CD4-positive, alpha-beta T cell treated with Interleukin-15 for 4 hours (primary cell): ENCODE measurements at regions not wholly inside any gene's neighbourhood (a gene's known extent, or its start where the extent isn't known, plus 50 kb on each side); places are given as distances from the start of the nearest gene placed in this dataset.

ENCODE experiments used
- DNase-seq: peaks from one replicate; pipeline ENCODE4 v3.0.0-alpha.2; 2020; ENCODE audit warnings: low spot score

GRCh38 chr4:22949161-22949855, 256.6 kb downstream of the GBA3 start:
- DNase-seq = no peak

- DNase-seq = no peak
Measured at GRCh38 chr4:22947851-22948250, 255.1 kb downstream of the GBA3 start.

DNA sequence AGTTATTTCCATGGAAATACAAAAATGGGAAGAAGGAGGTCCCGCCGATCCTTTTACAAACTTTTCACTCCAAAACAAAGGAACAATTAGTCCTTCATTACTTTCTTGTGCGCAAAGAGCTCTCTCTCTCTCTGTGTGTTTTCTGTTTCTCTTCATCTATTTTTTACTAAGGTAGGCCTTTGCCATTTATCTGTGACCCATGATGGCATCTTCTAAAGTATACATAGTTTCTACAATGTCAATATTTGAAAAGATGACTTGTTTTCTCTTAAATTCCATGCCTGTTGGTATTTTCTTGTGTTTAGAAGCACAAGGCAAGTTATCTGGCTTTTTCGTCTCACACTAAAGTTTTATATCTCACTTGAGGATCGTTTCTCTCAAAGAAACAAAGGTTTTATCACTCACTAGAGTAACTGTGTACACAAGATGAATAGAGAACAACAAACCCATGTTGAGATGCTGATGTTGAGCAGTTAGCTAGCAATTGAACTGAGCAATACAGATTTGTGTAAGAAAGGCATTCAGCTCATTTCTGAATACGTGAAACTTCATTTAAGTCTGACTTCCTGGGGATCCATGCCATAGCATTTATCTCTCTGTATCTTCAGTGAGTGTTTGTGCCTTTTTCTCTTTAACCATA, 250.3 kb downstream of the GBA3 start:
- DNase-seq = no peak

- no peak for DNase-seq
Measured at GRCh38 chr4:22941688-22942375, 249.1 kb downstream of the GBA3 start.

GRCh38 chr4:22932326-22932725, 239.6 kb downstream of the GBA3 start:
- DNase-seq = no peak

DNA sequence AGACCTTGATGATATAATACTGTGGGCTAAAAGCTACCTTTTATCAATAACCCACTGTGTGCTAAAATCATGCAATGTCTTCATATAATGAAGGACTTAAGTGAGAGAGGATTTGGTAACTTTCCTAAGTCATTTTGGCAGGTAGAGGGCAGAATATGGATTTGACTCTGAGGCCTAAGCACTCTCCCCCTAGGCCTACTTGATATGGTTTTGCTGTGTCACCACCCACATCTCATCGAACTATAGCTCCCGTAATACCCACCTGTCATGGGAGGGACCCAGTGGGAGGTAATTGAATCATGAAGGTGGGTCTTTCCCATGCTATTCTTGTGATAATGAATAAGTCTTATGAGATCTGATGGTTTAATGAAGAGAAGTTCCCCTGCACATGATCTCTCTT, 229.7 kb downstream of the GBA3 start:
- DNase-seq = no peak

DNA sequence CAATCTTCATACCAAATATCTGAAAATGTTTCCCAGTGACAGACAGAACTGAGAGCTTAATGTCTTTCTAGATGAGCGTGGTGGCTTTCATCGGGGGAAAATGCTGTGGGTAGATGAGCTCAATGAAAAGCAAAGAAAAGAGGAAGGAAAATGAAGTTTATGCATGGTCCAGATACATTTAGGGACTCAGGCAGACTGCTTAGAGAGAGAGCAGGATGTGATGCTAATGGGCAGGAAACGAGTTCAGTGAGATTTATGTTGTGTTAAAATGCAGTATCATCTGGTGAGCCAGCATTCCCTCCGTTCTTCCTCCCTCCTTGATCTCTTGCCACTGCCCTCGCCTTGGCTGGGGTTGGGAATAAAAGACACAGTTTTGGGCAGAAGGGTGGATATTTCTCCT, 229.2 kb downstream of the GBA3 start:
- DNase-seq = no peak

GRCh38 chr4:22911285-22911684, 218.5 kb downstream of the GBA3 start:
- no peak for DNase-seq

GRCh38 chr4:22910200-22910599, 217.5 kb downstream of the GBA3 start:
- no peak for DNase-seq

- no peak for DNase-seq
Measured at GRCh38 chr4:22906045-22906444, 213.3 kb downstream of the GBA3 start.

GRCh38 chr4:22903913-22904312, 211.2 kb downstream of the GBA3 start:
- DNase-seq = no peak

GRCh38 chr4:22901631-22902030, 208.9 kb downstream of the GBA3 start:
- DNase-seq = no peak

DNA sequence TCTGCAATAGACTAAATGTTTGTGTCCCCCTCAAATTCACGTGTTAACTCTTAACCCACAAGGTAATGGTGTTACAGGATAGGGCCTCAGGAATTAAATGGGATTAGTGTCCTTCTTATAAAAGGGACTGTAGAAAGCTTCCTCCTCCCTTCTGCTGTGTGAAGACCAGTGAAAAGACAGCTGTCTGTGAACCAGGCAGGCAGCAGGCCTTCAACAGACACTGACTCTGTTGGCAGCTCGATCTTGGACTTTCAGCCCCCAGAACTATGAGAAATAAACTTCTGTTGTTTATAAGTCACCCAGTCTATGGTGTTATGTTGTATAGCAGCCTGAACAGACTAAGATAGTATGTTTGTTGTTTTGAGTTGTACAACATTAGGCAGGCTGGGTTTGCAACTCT, 208.1 kb downstream of the GBA3 start:
- DNase-seq = no peak

DNA sequence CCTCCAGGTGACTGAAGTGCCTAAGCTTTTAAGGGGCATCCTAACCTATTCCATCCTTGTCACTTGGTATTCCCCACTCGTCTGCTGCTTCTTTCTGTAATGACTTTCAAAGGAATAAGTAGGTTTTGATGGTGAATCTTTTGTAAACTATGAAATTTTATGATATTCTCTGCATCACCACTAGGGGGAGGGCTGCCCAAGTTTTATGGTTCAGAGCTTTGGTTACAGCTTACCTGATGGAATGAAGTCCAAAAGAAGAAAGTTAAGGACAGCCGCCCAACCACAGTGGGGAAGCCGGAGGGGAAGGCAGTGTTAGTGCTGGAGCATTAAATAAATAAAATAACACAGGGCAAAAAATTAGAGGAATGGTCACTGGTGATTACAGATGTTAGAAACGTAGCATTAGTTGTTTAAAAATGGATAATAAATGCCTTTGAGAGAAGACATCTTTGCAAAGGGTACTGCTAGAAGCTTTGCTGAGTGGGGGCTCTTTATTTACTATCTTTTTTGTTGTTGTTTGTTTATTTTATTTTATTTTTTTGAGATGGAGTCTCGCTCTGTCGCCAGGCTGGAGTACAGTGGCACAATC, 204.9 kb downstream of the GBA3 start:
- peak; percentile 1 for DNase-seq

GRCh38 chr4:22895482-22895881, 202.7 kb downstream of the GBA3 start:
- DNase-seq = no peak

GRCh38 chr4:22884157-22884556, 191.4 kb downstream of the GBA3 start:
- DNase-seq = no peak

DNA sequence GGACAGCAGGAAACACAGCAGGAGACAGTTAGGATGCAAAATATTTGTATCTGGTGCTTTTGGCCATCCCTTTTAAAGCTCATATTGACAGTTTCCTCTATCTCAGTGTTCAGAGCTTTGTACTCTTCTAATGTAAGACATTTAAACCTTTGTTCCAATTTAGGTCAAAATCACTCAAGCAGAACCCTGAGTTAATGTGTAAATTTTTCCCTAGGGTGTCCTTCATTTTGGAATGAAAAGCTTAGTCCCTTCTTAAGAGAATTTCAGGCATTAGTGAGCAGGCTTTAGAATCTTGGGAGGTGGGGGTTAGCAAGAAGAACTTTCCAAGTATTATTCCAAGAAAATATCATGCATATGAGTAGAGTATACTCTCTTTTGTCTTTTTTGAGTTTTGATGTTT, 188.7 kb downstream of the GBA3 start:
- DNase-seq = no peak

DNA sequence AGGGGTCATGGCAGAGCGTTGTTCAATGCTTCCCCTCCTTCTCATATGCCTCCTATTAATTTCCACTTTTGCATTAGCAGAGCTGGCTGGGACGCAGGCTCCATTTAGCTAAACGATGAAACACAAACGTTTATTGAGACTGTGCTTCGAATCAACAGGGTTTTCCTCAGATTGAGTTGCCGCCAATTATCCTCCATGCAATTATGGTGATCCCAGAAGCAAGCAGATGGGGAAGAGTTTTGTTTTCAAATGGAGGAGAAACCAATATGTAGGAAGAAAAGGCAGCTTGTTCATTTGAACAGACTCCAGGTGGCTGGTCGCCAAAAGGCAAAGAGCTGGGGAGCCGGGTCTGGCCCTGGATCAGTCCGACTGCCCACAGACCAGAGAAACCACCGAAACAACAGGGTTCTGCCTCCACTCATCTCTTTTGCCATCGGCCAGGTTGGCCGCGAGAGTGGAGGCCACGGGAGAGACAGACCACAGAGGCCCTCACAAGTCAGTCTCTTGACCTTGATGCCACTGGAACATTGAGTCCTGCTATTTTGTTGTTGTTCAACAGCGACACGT, 184.8 kb downstream of the GBA3 start:
- no peak for DNase-seq

GRCh38 chr4:22876270-22876669, 183.5 kb downstream of the GBA3 start:
- no peak for DNase-seq

- DNase-seq = no peak
Measured at GRCh38 chr4:22875587-22876257, 183.0 kb downstream of the GBA3 start.

- DNase-seq = no peak
Measured at GRCh38 chr4:22874334-22874912, 181.7 kb downstream of the GBA3 start.

GRCh38 chr4:22873899-22874298, 181.2 kb downstream of the GBA3 start:
- no peak for DNase-seq
